B cell (primary cell): ENCODE measurements at regions not wholly inside any gene's neighbourhood (a gene's known extent, or its start where the extent isn't known, plus 50 kb on each side); places are given as distances from the start of the nearest gene placed in this dataset.

Source experiments
- CTCF ChIP-seq: fragments of 200-600 bp; IDR thresholded peaks from one replicate; pipeline ENCODE4 v1.8.0; 2022; ENCODE audit warnings: antibody characterized with exemption, mild to moderate bottlenecking
- EZH2 ChIP-seq: IDR thresholded peaks from 2 replicates; pipeline ENCODE4 v1.6.1; 2012; ENCODE audit warnings: borderline replicate concordance, low read depth, mild to moderate bottlenecking, moderate library complexity, low read length; ENCODE audit not compliant: insufficient read depth, poor library complexity, severe bottlenecking

GRCh38 chr3:21913791-21914190 is 162.8 kb upstream of the ZNF385D start:
- TF ChIP-seq CTCF (no peak), EZH2 (no peak)
